ENCODE measurements at regions not wholly inside any gene's neighbourhood (a gene's known extent, or its start where the extent isn't known, plus 50 kb on each side); places are given as distances from the start of the nearest gene placed in this dataset.
"Not testable (repeated sequence)": the region's sequence is repeated elsewhere in the genome, so short reads cannot be mapped to it uniquely, and the experiment has no call there.

- H3K27me3 ChIP-seq (replicated peaks; ENCODE audit: insufficient read depth), result no peaks in the 10 kb centered on the region
- intact Hi-C loops (cut with DNase I), result loop anchor here (5.0 to 10.0 kb wide), 2 partner anchors 367 to 1030 kb away; no protein-coding TSS in a partner anchor
- TF ChIP-seq CTCF (IDR thresholded peaks at IDR 0.05) (no peak), POLR2AphosphoS5 (IDR thresholded peaks at IDR 0.05) (no peak), POLR2A (IDR thresholded peaks at IDR 0.05) (no peak)
- H3K9me3 ChIP-seq, result no peaks in the 10 kb centered on the region
- H3K4me1 ChIP-seq (replicated peaks), result no peaks in the 10 kb centered on the region
- no peak for DNase-seq (ENCODE audit: low spot score)
- H3K36me3 ChIP-seq, result no peaks in the 10 kb centered on the region
- H3K4me3 ChIP-seq, result no peak overlapping the region
- 74% methylated on average over 4 of the region's 4 CpGs for WGBS
- no peak overlapping the region for H3K27ac ChIP-seq
These were observed 1036.6 kb downstream of the CDH11 start for GRCh38 chr16:64085296-64085695.

GRCh38 chr16:64084706-64085105 is 1037.2 kb downstream of the CDH11 start:
- DNase-seq (ENCODE audit: low spot score), result no peak
- intact Hi-C loops (cut with DNase I), result loop anchor here (5.0 to 10.0 kb wide), 2 partner anchors 368 to 1030 kb away; no protein-coding TSS in a partner anchor
- H3K27me3 ChIP-seq (replicated peaks; ENCODE audit: insufficient read depth), result no peaks in the 10 kb centered on the region
- H3K9me3 ChIP-seq, result no peaks in the 10 kb centered on the region
- no peak overlapping the region for H3K27ac ChIP-seq
- no peak overlapping the region for H3K4me3 ChIP-seq
- H3K4me1 ChIP-seq (replicated peaks), result no peaks in the 10 kb centered on the region
- TF ChIP-seq POLR2A (IDR thresholded peaks at IDR 0.05), result no peak
- TF ChIP-seq POLR2AphosphoS5 (IDR thresholded peaks at IDR 0.05), result no peak
- TF ChIP-seq CTCF (IDR thresholded peaks at IDR 0.05), result no peak
- WGBS, result 71% methylated on average over 3 of the region's 3 CpGs
- H3K36me3 ChIP-seq, result no peaks in the 10 kb centered on the region

GRCh38 chr16:64083428-64084129 is 1038.3 kb downstream of the CDH11 start:
- TF ChIP-seq POLR2AphosphoS5 (IDR thresholded peaks at IDR 0.05), result no peak
- TF ChIP-seq CTCF (IDR thresholded peaks at IDR 0.05), result no peak
- no peak for TF ChIP-seq POLR2A (IDR thresholded peaks at IDR 0.05)
- WGBS, result 85% methylated on average over 4 of the region's 4 CpGs
- Histone ChIP-seq H3K4me1 (replicated peaks) (no peaks in the 10 kb centered on the region), H3K4me3 (no peak overlapping the region), H3K27ac (no peak overlapping the region), H3K27me3 (replicated peaks; ENCODE audit: insufficient read depth) (no peaks in the 10 kb centered on the region), H3K9me3 (no peaks in the 10 kb centered on the region), H3K36me3 (no peaks in the 10 kb centered on the region)
- intact Hi-C loops (cut with DNase I), result loop anchor here (10.0 kb wide), 1 partner anchor 1031 kb away; no protein-coding TSS in a partner anchor
- no peak for DNase-seq (ENCODE audit: low spot score)

- Histone ChIP-seq H3K27ac (no peak overlapping the region), H3K27me3 (replicated peaks; ENCODE audit: insufficient read depth) (no peaks in the 10 kb centered on the region), H3K9me3 (no peaks in the 10 kb centered on the region), H3K4me1 (replicated peaks) (no peaks in the 10 kb centered on the region), H3K36me3 (no peaks in the 10 kb centered on the region), H3K4me3 (no peak overlapping the region)
- intact Hi-C loops (cut with DNase I), result no loop called here
- WGBS, result 95% methylated on average over 2 of the region's 2 CpGs
- TF ChIP-seq POLR2A (IDR thresholded peaks at IDR 0.05), result no peak
- TF ChIP-seq CTCF (IDR thresholded peaks at IDR 0.05), result no peak
- TF ChIP-seq POLR2AphosphoS5 (IDR thresholded peaks at IDR 0.05), result no peak
- DNase-seq (ENCODE audit: low spot score), result no peak
These were observed 1044.6 kb downstream of the CDH11 start for GRCh38 chr16:64077242-64077641.

- intact Hi-C loops (cut with DNase I), result no loop called here
- no peak for TF ChIP-seq POLR2AphosphoS5 (IDR thresholded peaks at IDR 0.05)
- no peak for TF ChIP-seq POLR2A (IDR thresholded peaks at IDR 0.05)
- TF ChIP-seq CTCF (IDR thresholded peaks at IDR 0.05), result no peak
- H3K27me3 ChIP-seq (replicated peaks; ENCODE audit: insufficient read depth), result no peaks in the 10 kb centered on the region
- H3K9me3 ChIP-seq, result no peaks in the 10 kb centered on the region
- no peak overlapping the region for H3K4me3 ChIP-seq
- WGBS, result 38% methylated on average over 3 of the region's 3 CpGs
- no peak for DNase-seq (ENCODE audit: low spot score)
- H3K36me3 ChIP-seq, result no peaks in the 10 kb centered on the region
- no peak overlapping the region for H3K27ac ChIP-seq
- no peaks in the 10 kb centered on the region for H3K4me1 ChIP-seq (replicated peaks)
These were observed 1047.2 kb downstream of the CDH11 start for GRCh38 chr16:64074706-64075105.

GRCh38 chr16:64072131-64072730 is 1049.6 kb downstream of the CDH11 start:
- DNase-seq (ENCODE audit: low spot score); intact Hi-C loops (cut with DNase I); H3K4me1 ChIP-seq (replicated peaks); H3K9me3 ChIP-seq; H3K36me3 ChIP-seq; H3K27ac ChIP-seq; H3K4me3 ChIP-seq; H3K27me3 ChIP-seq (replicated peaks; ENCODE audit: insufficient read depth): not testable (repeated sequence)
- WGBS, result 96% methylated on average over 24 of the region's 34 CpGs

All from prostate gland (tissue), 2 donors.